T-helper 17 cell (primary cell): ENCODE measurements at regions not wholly inside any gene's neighbourhood (a gene's known extent, or its start where the extent isn't known, plus 50 kb on each side); places are given as distances from the start of the nearest gene placed in this dataset.
"Not testable (repeated sequence)": the region's sequence is repeated elsewhere in the genome, so short reads cannot be mapped to it uniquely, and the experiment has no call there.

ENCODE experiments used
- ATAC-seq: fragments of 150-1000 bp; cut with Tn5 transposase; 2 replicates; pipeline ENCODE4 v1.10.0; 2021; ENCODE audit warnings: mild to moderate bottlenecking, moderate library complexity
- DNase-seq, 3 donors: peaks; one replicate each; pipeline versions ENCODE4 v3.0.0 to v3.0.0-alpha.2; 2020 to 2021
- H3K9me3 ChIP-seq: one replicate; pipeline ENCODE4 v1.7.0; 2013; ENCODE audit warnings: low read length, mild to moderate bottlenecking; ENCODE audit not compliant: control insufficient read depth, poor library complexity, severe bottlenecking
- H3K27ac Mint-ChIP-seq: one replicate; pipeline ENCODE4 v1.8.0; 2022; ENCODE audit warnings: mild to moderate bottlenecking, moderate library complexity, mixed read lengths
- H3K27me3 Mint-ChIP-seq: one replicate; pipeline ENCODE4 v1.8.0; 2022; ENCODE audit warnings: mixed read lengths
- H3K36me3 Mint-ChIP-seq: one replicate; pipeline ENCODE4 v1.8.0; 2022; ENCODE audit warnings: low read depth, mixed read lengths
- H3K4me1 Mint-ChIP-seq: one replicate; pipeline ENCODE4 v1.8.0; 2022; ENCODE audit warnings: mild to moderate bottlenecking, mixed read lengths
- H3K4me3 Mint-ChIP-seq: one replicate; pipeline ENCODE4 v1.8.0; 2022; ENCODE audit warnings: mild to moderate bottlenecking, moderate library complexity, mixed read lengths

- ATAC-seq: no peak
- no peaks in the 10 kb centered on the region for H3K9me3 ChIP-seq
- peaks cover 25% of the 10 kb centered on the region for H3K27me3 Mint-ChIP-seq
- H3K27ac Mint-ChIP-seq: no peak overlapping the region
- no peaks in the 10 kb centered on the region for H3K36me3 Mint-ChIP-seq
- H3K4me1 Mint-ChIP-seq: no peaks in the 10 kb centered on the region
- DNase-seq: no peak
- no peak overlapping the region for H3K4me3 Mint-ChIP-seq
Observed at GRCh38 chr18:60021556-60021955, 121.8 kb downstream of the PMAIP1 start.

DNA sequence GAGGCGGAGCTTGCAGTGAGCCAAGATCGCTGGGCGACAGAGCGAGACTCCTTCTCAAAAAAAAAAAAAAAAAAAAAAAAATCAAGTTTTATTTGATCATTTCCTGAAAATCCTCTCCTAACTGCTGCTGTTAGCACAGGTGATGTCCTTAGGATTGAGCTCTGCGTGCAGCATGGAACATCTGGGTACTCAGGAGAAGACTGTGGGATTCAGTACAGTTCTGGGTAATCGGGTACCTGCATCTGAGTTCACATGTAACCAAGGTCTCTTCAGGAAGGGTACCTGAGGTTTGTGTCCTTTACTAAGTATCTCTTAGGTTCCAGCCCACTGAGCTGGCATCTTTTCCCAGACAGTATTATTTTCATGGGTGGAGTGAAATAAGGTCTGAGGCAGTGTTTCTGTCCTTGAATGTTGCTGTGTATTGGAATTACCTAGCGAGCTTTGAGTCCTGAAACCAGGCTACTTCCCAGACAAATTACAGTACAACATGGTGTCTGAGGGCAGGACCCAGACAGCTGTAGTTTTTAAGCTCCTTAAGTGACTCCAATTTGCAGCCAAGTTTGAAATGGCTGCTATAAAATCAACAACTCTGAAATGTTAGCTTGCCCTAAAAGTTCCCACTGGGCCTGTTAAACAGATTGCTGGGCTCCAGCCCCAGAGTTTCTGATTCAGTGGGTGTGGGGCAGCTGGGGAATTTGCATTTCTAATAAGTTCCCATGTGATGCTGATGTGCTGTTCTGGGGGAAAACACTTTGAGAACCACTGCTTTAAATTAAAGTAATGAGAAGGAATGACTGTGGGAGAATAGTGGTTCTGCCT, 120.5 kb downstream of the PMAIP1 start:
- Mint-ChIP-seq H3K27me3 (peaks cover 25% of the 10 kb centered on the region), H3K27ac (no peak overlapping the region), H3K36me3 (no peaks in the 10 kb centered on the region), H3K4me3 (no peak overlapping the region), H3K4me1 (no peaks in the 10 kb centered on the region)
- no peaks in the 10 kb centered on the region for H3K9me3 ChIP-seq
- ATAC-seq: no peak
- no peak for DNase-seq

DNA sequence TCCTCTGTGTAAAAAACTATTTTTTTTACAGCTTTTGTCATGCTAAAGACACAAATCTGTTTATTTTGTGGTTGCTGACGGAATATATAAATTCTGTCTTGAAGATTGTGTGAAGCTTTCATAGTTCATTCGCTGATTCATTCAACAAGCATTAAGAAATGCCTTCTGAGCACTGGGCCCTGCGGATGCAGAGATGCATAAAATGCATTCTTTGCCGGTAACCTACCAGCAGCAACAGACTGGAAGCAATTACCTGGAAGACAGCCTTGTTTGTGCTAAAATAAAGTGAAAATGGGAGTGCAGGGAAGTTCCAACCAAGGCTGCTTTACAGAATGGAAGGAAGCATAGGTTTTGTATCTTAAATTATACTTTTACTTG, 119.7 kb downstream of the PMAIP1 start:
- no peak for ATAC-seq
- no peak overlapping the region for H3K27ac Mint-ChIP-seq

GRCh38 chr18:60018618-60019462, 119.0 kb downstream of the PMAIP1 start:
- DNase-seq (no peak), ATAC-seq (no peak)
- Mint-ChIP-seq H3K36me3 (no peaks in the 10 kb centered on the region), H3K27me3 (peaks cover 25% of the 10 kb centered on the region), H3K27ac (no peak overlapping the region), H3K4me1 (no peaks in the 10 kb centered on the region), H3K4me3 (no peak overlapping the region)
- no peaks in the 10 kb centered on the region for H3K9me3 ChIP-seq

More for the DNA sequence above, 119.7 kb downstream of the PMAIP1 start:
- Mint-ChIP-seq H3K4me3 (no peak overlapping the region), H3K36me3 (no peaks in the 10 kb centered on the region), H3K27me3 (peaks cover 25% of the 10 kb centered on the region), H3K4me1 (no peaks in the 10 kb centered on the region)
- DNase-seq: no peak
- H3K9me3 ChIP-seq: no peaks in the 10 kb centered on the region

GRCh38 chr18:60018134-60018533, 118.3 kb downstream of the PMAIP1 start:
- H3K4me3 Mint-ChIP-seq, H3K9me3 ChIP-seq, H3K27ac Mint-ChIP-seq, H3K4me1 Mint-ChIP-seq, DNase-seq, H3K36me3 Mint-ChIP-seq, ATAC-seq: not testable (repeated sequence)
- peaks cover 24% of the 10 kb centered on the region for H3K27me3 Mint-ChIP-seq

DNA sequence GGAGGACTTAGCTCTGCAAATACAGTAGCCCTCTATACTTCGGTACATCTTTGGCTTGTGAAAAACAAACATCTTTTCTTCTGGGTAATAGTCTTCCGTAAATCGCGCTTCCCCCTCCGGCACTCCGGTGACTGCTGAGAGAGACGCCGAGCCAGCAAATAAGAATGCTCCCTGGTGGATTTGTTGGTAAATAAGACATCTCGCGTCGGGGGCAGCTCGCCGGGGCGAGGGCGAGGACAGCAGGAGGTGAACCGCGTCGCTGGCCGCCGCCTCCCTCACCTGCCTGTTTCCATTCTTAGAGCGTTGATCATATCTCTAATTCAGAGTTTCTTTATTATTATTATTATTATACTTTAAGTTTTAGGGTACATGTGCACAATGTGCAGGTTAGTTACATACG, 117.6 kb downstream of the PMAIP1 start:
- Mint-ChIP-seq H3K36me3 (no peaks in the 10 kb centered on the region), H3K4me3 (no peak overlapping the region), H3K4me1 (no peaks in the 10 kb centered on the region), H3K27ac (no peak overlapping the region), H3K27me3 (peaks cover 17% of the 10 kb centered on the region)
- no peak for DNase-seq
- no peak for ATAC-seq
- no peaks in the 10 kb centered on the region for H3K9me3 ChIP-seq

DNA sequence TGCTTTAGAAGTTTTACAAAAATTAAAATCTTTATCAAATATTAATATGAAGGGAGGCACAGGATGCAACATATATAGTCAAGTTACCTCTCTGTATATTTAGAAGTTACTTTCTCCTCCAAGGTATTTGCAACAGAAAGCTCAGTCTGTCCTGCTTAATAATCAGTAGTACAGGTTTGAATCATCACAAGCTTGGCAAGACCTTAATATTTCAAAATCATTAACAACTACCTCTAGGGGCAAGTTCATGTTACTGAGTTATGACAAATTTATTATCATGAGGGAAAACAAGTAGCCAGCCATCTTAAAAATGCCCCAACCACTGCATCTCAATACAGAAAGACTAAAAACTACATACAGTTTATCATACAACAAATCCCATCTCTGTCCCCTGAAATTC, 116.0 kb downstream of the PMAIP1 start:
- H3K36me3 Mint-ChIP-seq, H3K4me1 Mint-ChIP-seq: not testable (repeated sequence)

GRCh38 chr18:60013148-60013547, 113.4 kb downstream of the PMAIP1 start:
- H3K9me3 ChIP-seq, H3K4me3 Mint-ChIP-seq, H3K36me3 Mint-ChIP-seq, H3K27ac Mint-ChIP-seq, ATAC-seq, H3K4me1 Mint-ChIP-seq, DNase-seq: not testable (repeated sequence)
- peaks cover 23% of the 10 kb centered on the region for H3K27me3 Mint-ChIP-seq

More for the DNA sequence above, 116.0 kb downstream of the PMAIP1 start:
- DNase-seq, H3K9me3 ChIP-seq, ATAC-seq, H3K27ac Mint-ChIP-seq, H3K4me3 Mint-ChIP-seq: not testable (repeated sequence)
- peaks cover 15% of the 10 kb centered on the region for H3K27me3 Mint-ChIP-seq

DNA sequence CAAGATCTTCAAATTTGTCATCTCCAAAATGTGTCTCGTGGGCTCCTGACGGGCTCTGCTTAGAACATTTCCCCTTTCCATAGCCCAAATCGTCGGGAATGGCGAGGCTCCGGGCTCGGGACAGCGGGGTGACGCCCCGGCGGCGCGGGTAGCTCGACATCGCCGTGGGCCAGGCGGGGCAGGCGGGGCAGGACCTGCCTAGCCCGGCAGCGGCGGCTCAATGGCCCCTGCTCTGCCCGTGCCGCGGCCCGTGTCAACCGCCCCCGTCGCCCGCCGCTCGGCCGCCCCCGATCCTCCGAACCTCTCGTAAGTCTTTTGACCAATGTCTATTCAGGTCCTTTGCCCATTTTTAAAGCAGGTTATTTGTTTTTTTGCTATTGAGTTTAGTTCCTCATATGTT, 111.2 kb downstream of the PMAIP1 start:
- ATAC-seq (no peak), DNase-seq (no peak)
- H3K27ac Mint-ChIP-seq: no peak overlapping the region
- no peaks in the 10 kb centered on the region for H3K4me1 Mint-ChIP-seq
- H3K9me3 ChIP-seq: no peaks in the 10 kb centered on the region
- H3K4me3 Mint-ChIP-seq: no peak overlapping the region
- peaks cover 28% of the 10 kb centered on the region for H3K27me3 Mint-ChIP-seq
- no peaks in the 10 kb centered on the region for H3K36me3 Mint-ChIP-seq

- H3K27me3 Mint-ChIP-seq: peaks cover 30% of the 10 kb centered on the region
Observed at GRCh38 chr18:60010513-60010912, 110.7 kb downstream of the PMAIP1 start.

DNA sequence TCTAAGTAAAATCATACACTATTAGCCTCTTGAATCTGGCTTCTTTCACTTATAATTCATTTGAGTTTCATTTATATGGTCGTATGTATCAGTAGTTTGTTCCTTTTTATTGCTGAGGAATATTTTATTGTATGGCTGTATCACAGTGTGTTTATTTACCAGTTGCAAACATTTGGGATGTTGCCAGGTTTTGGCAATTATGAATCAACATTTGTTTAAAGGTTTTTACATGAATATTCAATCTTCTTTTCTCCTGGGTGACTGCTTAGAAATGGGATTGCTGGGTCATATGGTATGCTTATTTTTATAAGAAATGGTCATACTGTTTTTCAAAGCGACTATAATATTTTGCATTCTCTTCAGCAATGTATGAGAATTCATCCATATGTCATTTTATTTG, 107.9 kb downstream of the PMAIP1 start:
- Mint-ChIP-seq H3K4me3 (no peak overlapping the region), H3K4me1 (no peaks in the 10 kb centered on the region), H3K36me3 (peaks cover 2% of the 10 kb centered on the region), H3K27me3 (peaks cover 36% of the 10 kb centered on the region), H3K27ac (no peak overlapping the region)
- H3K9me3 ChIP-seq: no peaks in the 10 kb centered on the region
- DNase-seq: no peak
- ATAC-seq: no peak

More at GRCh38 chr18:60010513-60010912, 110.7 kb downstream of the PMAIP1 start:
- H3K4me1 Mint-ChIP-seq: no peaks in the 10 kb centered on the region
- H3K9me3 ChIP-seq: no peaks in the 10 kb centered on the region
- ATAC-seq (no peak), DNase-seq (no peak)
- no peak overlapping the region for H3K27ac Mint-ChIP-seq
- no peaks in the 10 kb centered on the region for H3K36me3 Mint-ChIP-seq
- H3K4me3 Mint-ChIP-seq: no peak overlapping the region

- no peaks in the 10 kb centered on the region for H3K4me1 Mint-ChIP-seq
- no peak overlapping the region for H3K4me3 Mint-ChIP-seq
- H3K27me3 Mint-ChIP-seq: peaks cover 39% of the 10 kb centered on the region
- no peak overlapping the region for H3K27ac Mint-ChIP-seq
- peaks cover 3% of the 10 kb centered on the region for H3K36me3 Mint-ChIP-seq
- H3K9me3 ChIP-seq: no peaks in the 10 kb centered on the region
- DNase-seq: no peak
- ATAC-seq: no peak
Observed at GRCh38 chr18:60003610-60004185, 103.9 kb downstream of the PMAIP1 start.

- H3K27me3 Mint-ChIP-seq: peaks cover 51% of the 10 kb centered on the region
- H3K4me3 Mint-ChIP-seq: no peak overlapping the region
- no peaks in the 10 kb centered on the region for H3K4me1 Mint-ChIP-seq
- no peaks in the 10 kb centered on the region for H3K9me3 ChIP-seq
- ATAC-seq: no peak
- H3K27ac Mint-ChIP-seq: no peak overlapping the region
- H3K36me3 Mint-ChIP-seq: no peaks in the 10 kb centered on the region
- no peak for DNase-seq
Observed at GRCh38 chr18:59996370-59996966, 96.7 kb downstream of the PMAIP1 start.
